ENCODE measurements at regions not wholly inside any gene's neighbourhood (a gene's known extent, or its start where the extent isn't known, plus 50 kb on each side); places are given as distances from the start of the nearest gene placed in this dataset.

GRCh38 chr5:73369278-73369677 is 79.3 kb downstream of the FOXD1 start:
- TF ChIP-seq CTCF (IDR thresholded peaks at IDR 0.05) (no peak), POLR2A (IDR thresholded peaks at IDR 0.05) (no peak), POLR2AphosphoS5 (IDR thresholded peaks at IDR 0.05; ENCODE audit: insufficient read depth in 1 of 2, low read depth in 1 of 2) (no peak)
